ES-I3 (cell line): ENCODE measurements at regions not wholly inside any gene's neighbourhood (a gene's known extent, or its start where the extent isn't known, plus 50 kb on each side); places are given as distances from the start of the nearest gene placed in this dataset.

Experiments
- H3K36me3 ChIP-seq: 2 replicates; pipeline ENCODE4 v1.6.1; 2013; ENCODE audit warnings: mild to moderate bottlenecking, low read length, control low read depth, moderate library complexity; ENCODE audit not compliant: insufficient read depth
- H3K4me1 ChIP-seq: 2 replicates; pipeline ENCODE4 v1.6.1; 2013; ENCODE audit warnings: mild to moderate bottlenecking, control low read depth, low read length; ENCODE audit not compliant: insufficient read depth
- H3K9ac ChIP-seq: 2 replicates; pipeline ENCODE4 v1.6.1; 2013; ENCODE audit warnings: low read depth, mild to moderate bottlenecking, low read length, moderate library complexity
- H3K9me3 ChIP-seq: 2 replicates; pipeline ENCODE4 v1.6.1; 2013; ENCODE audit warnings: mild to moderate bottlenecking, low read length, moderate library complexity; ENCODE audit not compliant: control insufficient read depth, insufficient read depth

DNA sequence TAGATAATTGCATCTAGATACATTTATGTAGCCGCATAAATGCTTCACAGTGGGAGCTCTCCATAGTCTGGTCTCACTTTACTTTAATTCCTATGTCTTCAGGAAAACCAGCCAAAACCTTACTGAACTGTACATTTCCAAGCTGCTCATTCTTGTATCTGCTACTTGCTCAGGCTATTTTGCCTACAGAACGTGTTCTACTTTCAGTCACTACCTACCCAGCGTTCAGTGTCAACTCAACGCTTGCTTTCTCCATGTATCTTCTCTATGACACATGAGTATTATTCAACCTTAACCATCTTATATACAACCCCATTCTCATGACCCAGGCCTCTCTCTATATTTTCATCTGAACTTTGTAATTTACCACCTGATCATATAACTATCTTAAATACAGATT is 101.9 kb downstream of the KLF12 start:
- Histone ChIP-seq H3K9ac (no peak overlapping the region), H3K36me3 (no peaks in the 10 kb centered on the region), H3K9me3 (no peaks in the 10 kb centered on the region), H3K4me1 (peaks cover 15% of the 10 kb centered on the region)

DNA sequence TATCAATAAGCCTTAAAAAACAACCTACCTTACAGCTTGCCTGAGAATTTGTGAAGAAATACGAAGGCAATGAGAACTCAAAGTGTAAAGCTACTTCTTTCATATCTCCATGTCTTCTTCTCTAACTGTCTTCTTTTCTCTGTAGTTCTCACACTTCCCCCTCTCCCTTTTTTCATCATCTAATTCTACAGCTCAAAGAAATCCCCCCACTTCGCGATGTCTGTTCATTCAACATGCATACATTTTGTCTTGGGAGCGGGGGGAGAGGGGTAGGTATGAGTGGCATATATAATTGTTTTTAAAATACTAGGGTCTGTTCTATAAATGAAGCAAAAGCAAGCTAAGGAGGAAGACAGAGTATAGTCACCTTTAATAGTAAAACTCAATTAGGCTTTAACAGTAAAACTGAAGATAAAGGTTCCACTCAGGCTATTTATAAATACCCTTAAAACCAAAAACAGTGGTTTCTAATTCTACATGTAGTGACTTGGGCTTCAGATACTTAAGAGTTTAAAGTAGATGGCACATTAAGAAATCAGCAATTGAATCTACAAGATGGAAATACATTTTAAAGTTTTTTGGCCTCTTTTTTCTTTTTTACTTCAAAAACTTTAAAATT is 106.9 kb downstream of the KLF12 start:
- Histone ChIP-seq H3K9ac (peak overlapping the region; percentile 48; the same call in 1 of the 2 replicates), H3K4me1 (peaks cover 22% of the 10 kb centered on the region), H3K36me3 (no peaks in the 10 kb centered on the region), H3K9me3 (peaks cover 4% of the 10 kb centered on the region)

DNA sequence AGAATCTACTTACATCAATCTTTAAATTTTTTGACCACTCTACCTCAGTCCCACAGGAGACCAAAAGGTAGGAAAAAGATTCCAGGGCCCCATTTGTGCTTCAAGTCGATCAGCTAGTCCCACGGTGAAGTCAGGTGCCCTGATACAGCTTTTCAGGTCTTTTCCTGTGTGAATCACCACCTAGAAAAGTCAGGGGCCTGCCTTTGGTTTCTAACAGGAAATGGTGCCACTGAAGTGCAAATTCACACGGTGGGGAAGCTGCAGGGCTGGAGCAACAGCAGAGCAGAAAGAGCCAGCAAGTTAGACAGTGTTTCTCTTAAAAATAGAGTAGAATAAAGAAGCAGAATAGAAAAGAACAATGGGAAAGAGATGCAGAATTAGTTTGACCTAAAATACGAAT is 107.5 kb downstream of the KLF12 start:
- Histone ChIP-seq H3K36me3 (no peaks in the 10 kb centered on the region), H3K9me3 (peaks cover 6% of the 10 kb centered on the region), H3K4me1 (peaks cover 22% of the 10 kb centered on the region), H3K9ac (peak overlapping the region; percentile 48; the same call in 1 of the 2 replicates)

DNA sequence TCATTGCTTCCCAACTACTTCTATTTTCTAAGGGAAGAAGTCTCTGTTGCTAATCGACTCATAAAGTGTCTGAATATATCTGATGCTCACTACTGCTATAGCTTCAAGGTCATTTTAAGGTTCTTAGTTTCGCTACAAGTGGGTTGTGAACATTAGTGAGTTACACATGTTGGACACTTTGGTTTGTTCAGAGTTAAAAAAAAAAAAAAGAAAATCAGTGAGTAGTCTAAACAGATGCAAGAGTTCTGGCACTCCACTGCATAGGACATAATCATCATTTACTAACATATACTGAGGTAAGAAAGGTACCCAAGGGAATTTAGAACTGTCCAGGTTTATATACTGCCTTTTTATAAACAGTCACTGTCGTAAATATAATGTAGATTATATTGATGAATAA is 108.8 kb downstream of the KLF12 start:
- Histone ChIP-seq H3K4me1 (peaks cover 22% of the 10 kb centered on the region), H3K9ac (no peak overlapping the region), H3K36me3 (no peaks in the 10 kb centered on the region), H3K9me3 (peaks cover 10% of the 10 kb centered on the region)

DNA sequence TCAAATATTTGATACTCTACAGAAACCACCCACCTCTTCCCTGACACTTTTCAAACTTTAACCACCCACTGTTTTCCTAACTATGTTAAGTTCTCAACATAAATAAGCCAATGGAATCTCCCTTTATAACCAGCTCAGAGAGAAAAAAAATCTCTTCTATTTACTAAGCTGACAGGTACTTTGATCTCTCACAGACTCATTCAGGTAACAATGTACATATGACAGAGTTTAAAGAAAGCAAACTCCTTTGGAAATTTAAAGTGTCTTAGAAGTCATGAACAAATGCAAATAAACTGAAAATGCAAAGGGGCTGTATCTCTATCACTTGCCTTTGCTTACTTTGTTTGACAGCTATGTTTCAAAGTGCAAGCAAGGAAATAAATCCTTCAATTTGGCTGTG is 109.3 kb downstream of the KLF12 start:
- H3K36me3 ChIP-seq: no peaks in the 10 kb centered on the region
- H3K4me1 ChIP-seq: peaks cover 22% of the 10 kb centered on the region
- no peak overlapping the region for H3K9ac ChIP-seq
- peaks cover 10% of the 10 kb centered on the region for H3K9me3 ChIP-seq

DNA sequence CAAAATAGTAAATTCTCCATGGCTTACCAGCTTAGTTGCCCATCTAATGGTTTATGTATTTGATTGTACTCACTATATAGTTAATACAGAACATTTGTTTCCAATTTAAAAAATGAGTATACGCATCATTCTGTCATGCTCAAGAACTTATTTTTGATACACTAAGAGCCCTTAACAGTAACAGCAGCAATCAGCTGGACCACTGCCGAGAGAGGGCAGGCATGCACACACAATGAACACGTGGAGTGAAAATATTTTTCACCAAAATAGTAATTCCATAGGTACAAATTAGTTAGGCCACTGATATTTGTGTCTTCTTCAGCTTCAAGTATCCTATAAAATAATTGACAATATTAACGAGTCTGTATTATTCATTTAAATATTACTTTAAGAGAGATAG is 109.9 kb downstream of the KLF12 start:
- Histone ChIP-seq H3K36me3 (no peaks in the 10 kb centered on the region), H3K4me1 (peaks cover 22% of the 10 kb centered on the region), H3K9ac (no peak overlapping the region), H3K9me3 (peaks cover 10% of the 10 kb centered on the region)

DNA sequence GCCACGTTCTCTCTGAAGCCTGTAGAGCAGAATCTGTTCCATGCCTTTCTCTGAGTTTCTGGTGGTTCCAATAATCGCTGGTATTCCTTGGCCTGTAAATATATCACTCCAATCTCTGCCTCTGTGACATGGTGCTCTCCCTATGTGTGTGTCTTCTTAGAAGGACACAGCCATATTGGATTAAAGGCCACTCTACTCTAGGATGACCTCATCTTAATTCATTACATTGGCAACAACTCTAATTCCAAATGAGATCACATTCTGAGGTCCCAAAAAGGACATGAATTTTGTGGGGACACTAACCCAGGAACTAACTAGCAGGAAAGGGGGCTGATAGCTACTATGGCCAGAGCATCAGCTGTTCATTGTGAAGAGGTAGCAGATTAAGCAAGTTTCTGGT is 110.7 kb downstream of the KLF12 start:
- Histone ChIP-seq H3K4me1 (peaks cover 22% of the 10 kb centered on the region), H3K9ac (no peak overlapping the region), H3K36me3 (no peaks in the 10 kb centered on the region), H3K9me3 (peaks cover 10% of the 10 kb centered on the region)

DNA sequence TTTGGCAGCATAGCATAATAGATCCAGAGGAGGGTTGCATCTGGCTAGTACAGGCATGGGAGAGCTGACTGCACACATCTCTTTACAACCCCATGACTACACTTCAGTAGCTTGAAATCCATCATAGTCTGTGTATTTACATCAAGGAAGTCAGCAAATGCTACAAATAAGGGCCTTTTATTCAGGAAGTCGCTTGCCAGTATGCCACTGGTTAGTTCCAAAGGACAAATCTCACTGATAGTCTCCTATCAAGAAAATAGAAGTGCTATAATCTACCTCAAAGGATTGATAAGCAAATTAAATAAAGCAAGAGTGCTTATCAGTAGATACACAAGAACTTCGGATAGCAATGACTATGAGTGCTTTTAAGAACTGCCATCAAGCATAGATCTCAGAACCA is 112.7 kb downstream of the KLF12 start:
- H3K9me3 ChIP-seq: peaks cover 10% of the 10 kb centered on the region
- H3K9ac ChIP-seq: no peak overlapping the region
- H3K4me1 ChIP-seq: peaks cover 12% of the 10 kb centered on the region; the same call in 1 of the 2 replicates
- H3K36me3 ChIP-seq: no peaks in the 10 kb centered on the region

DNA sequence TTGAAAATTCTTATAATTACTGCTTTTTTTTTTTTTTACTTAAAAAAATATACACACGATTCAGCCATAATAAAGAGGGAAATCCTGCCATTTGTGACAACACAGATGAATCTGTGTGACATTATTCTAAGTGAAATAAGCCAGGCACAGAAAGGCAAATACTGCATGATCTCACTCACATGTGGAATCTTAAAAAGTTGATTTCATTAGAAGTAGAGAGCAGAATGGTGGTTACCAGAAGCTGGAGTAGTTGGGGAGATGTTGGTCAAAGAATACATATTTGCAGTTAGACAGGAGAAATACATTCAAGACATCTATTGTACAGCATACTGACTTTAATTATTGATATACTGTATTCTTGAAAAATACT is 116.2 kb downstream of the KLF12 start:
- Histone ChIP-seq H3K9ac (no peak overlapping the region), H3K9me3 (peaks cover 7% of the 10 kb centered on the region)

DNA sequence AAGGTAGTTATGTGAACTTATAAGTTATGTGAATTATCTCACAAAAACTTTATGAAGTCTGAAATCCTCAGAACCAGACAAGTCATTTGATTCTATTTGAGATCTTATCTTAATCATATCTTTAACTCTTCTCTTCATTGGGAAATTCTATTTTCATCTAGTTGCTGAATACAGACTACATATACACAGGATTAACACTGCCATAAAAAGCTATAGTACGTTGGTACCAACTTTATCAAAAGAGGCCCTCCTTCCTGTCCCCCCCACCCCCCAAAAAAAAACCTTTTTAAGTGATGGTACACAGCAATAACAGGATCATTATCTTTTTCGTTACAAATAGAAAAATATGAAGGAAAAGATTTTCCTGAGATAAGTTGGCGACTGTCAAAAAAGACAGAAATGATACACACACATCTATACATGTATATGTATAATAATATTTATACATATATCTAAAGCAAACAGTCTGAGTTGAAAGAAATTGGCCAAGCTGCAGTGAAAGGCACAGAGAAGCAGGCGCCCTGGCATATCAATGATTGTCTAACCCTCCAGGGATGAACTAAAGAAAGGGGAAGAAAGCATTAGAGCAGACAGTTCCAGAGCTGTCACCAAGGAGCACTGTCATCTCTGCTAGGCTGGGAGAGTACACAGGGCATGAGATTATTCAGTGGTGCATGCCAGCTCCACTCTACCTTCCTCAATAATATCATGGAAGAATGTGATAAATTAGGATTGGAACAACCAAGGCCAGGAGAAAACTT is 116.7 kb downstream of the KLF12 start:
- H3K4me1 ChIP-seq: no peaks in the 10 kb centered on the region
- no peaks in the 10 kb centered on the region for H3K36me3 ChIP-seq
- peaks cover 6% of the 10 kb centered on the region for H3K9me3 ChIP-seq
- H3K9ac ChIP-seq: no peak overlapping the region

More for the DNA sequence above, 116.2 kb downstream of the KLF12 start:
- no peaks in the 10 kb centered on the region for H3K36me3 ChIP-seq
- no peaks in the 10 kb centered on the region for H3K4me1 ChIP-seq

DNA sequence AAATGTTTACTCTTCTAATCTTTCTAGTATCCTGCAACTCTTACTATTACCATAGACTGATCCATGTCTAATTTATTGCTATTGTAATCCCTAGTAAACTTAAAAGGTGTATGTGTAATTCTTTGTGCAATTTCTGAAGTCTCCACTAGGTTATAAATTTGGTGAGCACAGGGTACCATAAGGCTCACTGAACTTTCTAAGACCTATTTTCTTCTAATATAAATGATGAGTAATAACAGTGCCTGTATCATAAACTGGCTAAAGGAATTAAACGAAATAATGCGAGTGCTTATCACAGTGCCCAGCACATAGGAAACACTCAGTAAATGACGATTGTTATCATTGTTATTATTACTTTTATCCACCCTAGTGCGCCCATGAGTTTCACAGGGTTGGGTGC is 119.1 kb downstream of the KLF12 start:
- H3K36me3 ChIP-seq: no peaks in the 10 kb centered on the region
- H3K4me1 ChIP-seq: no peaks in the 10 kb centered on the region
- H3K9me3 ChIP-seq: no peaks in the 10 kb centered on the region
- H3K9ac ChIP-seq: no peak overlapping the region

DNA sequence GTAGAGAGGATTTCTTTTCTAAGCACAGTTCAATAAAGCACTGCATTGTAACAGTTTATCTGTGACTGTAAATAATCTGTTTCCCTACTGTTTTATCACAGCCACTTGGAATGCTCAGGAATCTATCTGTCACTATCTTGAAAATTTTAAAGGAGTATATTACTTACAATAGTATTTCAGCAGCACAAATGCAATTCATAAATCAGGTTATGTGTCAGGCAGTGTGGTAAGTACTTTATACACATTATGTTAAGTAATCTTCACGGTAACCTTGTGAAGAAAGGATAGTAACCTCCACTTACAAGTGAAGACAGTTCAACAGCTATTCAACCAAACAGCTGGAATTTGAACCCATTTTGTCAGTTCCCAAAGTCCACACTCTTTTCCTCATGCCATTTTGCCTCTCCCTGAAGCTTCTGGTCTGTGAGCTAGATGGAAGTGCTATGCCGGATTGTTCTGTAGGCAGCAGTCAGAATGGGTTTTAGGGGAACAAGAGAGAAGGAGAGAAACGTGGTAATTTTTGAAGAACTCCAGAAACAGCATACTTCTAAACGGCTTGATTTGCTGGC is 125.0 kb downstream of the KLF12 start:
- Histone ChIP-seq H3K9ac (no peak overlapping the region), H3K4me1 (no peaks in the 10 kb centered on the region), H3K36me3 (no peaks in the 10 kb centered on the region)

DNA sequence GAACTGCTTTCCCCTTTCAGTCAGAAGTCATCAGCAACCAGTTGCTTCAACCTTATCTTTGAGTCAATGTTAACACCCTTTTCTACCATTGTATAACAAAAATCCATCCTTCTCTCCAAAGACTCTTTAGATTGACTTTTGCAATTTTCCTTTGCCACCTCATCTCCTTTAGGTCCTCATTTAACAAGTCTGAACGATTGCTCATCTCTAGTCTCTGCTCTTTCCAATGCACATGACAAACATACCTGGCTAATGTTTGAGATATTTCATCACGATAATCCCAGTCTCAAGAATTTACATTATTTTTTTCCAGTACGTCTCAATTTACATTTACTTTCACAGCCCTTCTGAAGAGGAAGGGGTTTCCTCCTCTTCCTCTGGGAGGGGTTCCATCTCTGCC is 127.5 kb downstream of the KLF12 start:
- no peaks in the 10 kb centered on the region for H3K4me1 ChIP-seq
- no peaks in the 10 kb centered on the region for H3K36me3 ChIP-seq
- H3K9me3 ChIP-seq: no peaks in the 10 kb centered on the region
- H3K9ac ChIP-seq: no peak overlapping the region

More for the DNA sequence above, 125.0 kb downstream of the KLF12 start:
- H3K9me3 ChIP-seq: no peaks in the 10 kb centered on the region

DNA sequence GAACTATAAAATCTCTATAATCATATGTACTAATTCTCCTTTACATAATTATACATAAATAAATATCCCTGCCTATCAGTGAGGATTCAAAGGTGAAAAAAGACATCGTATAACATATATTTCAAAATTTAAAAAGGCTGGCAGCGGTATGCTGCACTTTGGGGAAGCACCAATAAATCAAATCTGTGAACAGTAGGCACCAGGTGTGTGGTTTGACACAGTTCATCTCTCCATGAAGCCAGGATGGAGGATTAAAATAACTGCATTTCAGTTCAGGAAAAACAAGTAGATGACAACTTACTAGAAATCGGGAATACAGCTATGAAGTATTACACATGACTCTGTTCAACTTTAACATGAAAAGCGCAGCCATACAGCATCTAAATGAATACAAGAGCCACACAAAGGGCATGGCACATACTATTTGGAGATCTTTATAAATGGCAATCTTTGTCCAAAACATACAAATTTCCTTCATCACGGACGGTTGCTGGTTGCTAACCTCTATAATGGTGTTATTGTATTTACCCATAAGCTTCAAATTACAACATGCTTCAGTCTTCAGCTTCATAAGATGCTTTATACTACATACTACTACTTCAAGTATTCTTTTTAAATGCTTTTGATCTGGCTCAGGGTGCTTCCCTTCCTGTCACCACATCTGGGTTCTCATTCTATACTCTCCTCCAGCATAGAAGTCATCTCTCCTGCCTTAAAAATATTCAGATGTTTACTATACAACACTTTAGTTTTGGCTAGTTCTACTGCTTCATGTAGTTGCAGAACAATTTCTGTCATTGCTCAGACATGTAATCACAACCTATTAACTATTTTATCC is 128.7 kb downstream of the KLF12 start:
- no peaks in the 10 kb centered on the region for H3K4me1 ChIP-seq
- H3K36me3 ChIP-seq: no peaks in the 10 kb centered on the region
- H3K9ac ChIP-seq: no peak overlapping the region
- no peaks in the 10 kb centered on the region for H3K9me3 ChIP-seq
